Naive B cell (primary cell): ENCODE measurements at regions not wholly inside any gene's neighbourhood (a gene's known extent, or its start where the extent isn't known, plus 50 kb on each side); places are given as distances from the start of the nearest gene placed in this dataset.

ENCODE experiments used
- ATAC-seq, 2 donors: fragments of 150-1000 bp; cut with Tn5 transposase; 2 replicates each; pipeline ENCODE4 v1.10.0; 2021; ENCODE audit warnings: low read depth in 2 of 2, mild to moderate bottlenecking in 2 of 2, moderate library complexity in 2 of 2
- DNase-seq: peaks from one replicate; pipeline ENCODE4 v3.0.0; 2022
- H3K27ac Mint-ChIP-seq, 6 donors: one replicate each; pipeline ENCODE4 v1.8.0; 2020 to 2022; ENCODE audit warnings: mild to moderate bottlenecking in 6 of 6, mixed read lengths in 6 of 6, moderate library complexity in 5 of 6, inconsistent platforms in 2 of 6
- H3K27me3 Mint-ChIP-seq, 3 donors: one replicate each; pipeline ENCODE4 v1.8.0; 2021 to 2022; ENCODE audit warnings: mixed read lengths in 3 of 3, mild to moderate bottlenecking in 1 of 3
- H3K36me3 Mint-ChIP-seq, 2 donors: one replicate each; pipeline ENCODE4 v1.8.0; 2020 to 2022; ENCODE audit warnings: mixed read lengths in 2 of 2, inconsistent platforms in 1 of 2, mild to moderate bottlenecking in 1 of 2
- H3K4me1 Mint-ChIP-seq, 3 donors: one replicate each; pipeline ENCODE4 v1.8.0; 2020 to 2022; ENCODE audit warnings: mixed read lengths in 3 of 3, inconsistent platforms in 1 of 3, mild to moderate bottlenecking in 1 of 3, moderate library complexity in 1 of 3
- H3K4me3 Mint-ChIP-seq, 8 donors: one replicate each; pipeline ENCODE4 v1.8.0; 2020 to 2022; ENCODE audit warnings: mild to moderate bottlenecking in 8 of 8, mixed read lengths in 8 of 8, moderate library complexity in 8 of 8, inconsistent platforms in 2 of 8
- H3K9me3 Mint-ChIP-seq, 7 donors: one replicate each; pipeline ENCODE4 v1.8.0; 2020 to 2022; ENCODE audit warnings: mixed read lengths in 7 of 7, mild to moderate bottlenecking in 5 of 7, inconsistent platforms in 2 of 7, moderate library complexity in 1 of 7

GRCh38 chr17:63305857-63306256 lies 140.2 kb downstream of the CYB561 start:
- peaks cover 0 to 15% (median 13%) of the 10 kb centered on the region in 3 donors for H3K27me3 Mint-ChIP-seq
- peaks cover 7 to 27% (median 17%) of the 10 kb centered on the region in 7 donors for H3K9me3 Mint-ChIP-seq
- H3K4me1 Mint-ChIP-seq: peaks cover 0 to 8% (median 0%) of the 10 kb centered on the region in 3 donors
- peak overlapping the region in 1 of 6 donors; percentile 19 for H3K27ac Mint-ChIP-seq
- H3K36me3 Mint-ChIP-seq: peaks cover 20 to 25% of the 10 kb centered on the region in 2 donors
- DNase-seq (no peak), ATAC-seq (no peak)
- H3K4me3 Mint-ChIP-seq: no peak overlapping the region

- peaks cover 7 to 25% (median 13%) of the 10 kb centered on the region in 7 donors for H3K9me3 Mint-ChIP-seq
- no peak overlapping the region for H3K4me3 Mint-ChIP-seq
- no peak overlapping the region for H3K27ac Mint-ChIP-seq
- peaks cover 0 to 15% (median 11%) of the 10 kb centered on the region in 3 donors for H3K27me3 Mint-ChIP-seq
- ATAC-seq: no peak
- no peak for DNase-seq
- peaks cover 0 to 8% (median 0%) of the 10 kb centered on the region in 3 donors for H3K4me1 Mint-ChIP-seq
- peaks cover 18 to 30% of the 10 kb centered on the region in 2 donors for H3K36me3 Mint-ChIP-seq
Observed at GRCh38 chr17:63306855-63307254, 139.3 kb downstream of the CYB561 start.

GRCh38 chr17:63308272-63308671 lies 137.8 kb downstream of the CYB561 start:
- H3K9me3 Mint-ChIP-seq: peaks cover 4 to 14% (median 9%) of the 10 kb centered on the region in 7 donors
- ATAC-seq (no peak), DNase-seq (no peak)
- peaks cover 0 to 8% (median 0%) of the 10 kb centered on the region in 3 donors for H3K4me1 Mint-ChIP-seq
- peak overlapping the region in 2 of 6 donors; percentile 18 to 47 for H3K27ac Mint-ChIP-seq
- peaks cover 0 to 15% (median 6%) of the 10 kb centered on the region in 3 donors for H3K27me3 Mint-ChIP-seq
- H3K4me3 Mint-ChIP-seq: no peak overlapping the region
- H3K36me3 Mint-ChIP-seq: peaks cover 12 to 24% of the 10 kb centered on the region in 2 donors

- DNase-seq: no peak
- no peak overlapping the region for H3K27ac Mint-ChIP-seq
- H3K4me1 Mint-ChIP-seq: peaks cover 0 to 8% (median 0%) of the 10 kb centered on the region in 3 donors
- no peak for ATAC-seq
- no peak overlapping the region for H3K4me3 Mint-ChIP-seq
- H3K27me3 Mint-ChIP-seq: peaks cover 0 to 8% (median 0%) of the 10 kb centered on the region in 3 donors
- peaks cover 0 to 12% (median 2%) of the 10 kb centered on the region in 7 donors for H3K9me3 Mint-ChIP-seq
- peaks cover 5 to 16% of the 10 kb centered on the region in 2 donors for H3K36me3 Mint-ChIP-seq
Observed at GRCh38 chr17:63309021-63309420, 137.1 kb downstream of the CYB561 start.

- H3K4me1 Mint-ChIP-seq: peaks cover 0 to 4% (median 0%) of the 10 kb centered on the region in 3 donors
- ATAC-seq: no peak
- no peak overlapping the region for H3K27ac Mint-ChIP-seq
- no peak for DNase-seq
- H3K9me3 Mint-ChIP-seq: peaks cover 0 to 7% (median 0%) of the 10 kb centered on the region in 7 donors
- peak overlapping the region in 1 of 8 donors; percentile 63 for H3K4me3 Mint-ChIP-seq
- H3K36me3 Mint-ChIP-seq: peaks cover 14 to 16% of the 10 kb centered on the region in 2 donors
- H3K27me3 Mint-ChIP-seq: no peaks in the 10 kb centered on the region
Observed at GRCh38 chr17:63311416-63311937, 134.6 kb downstream of the CYB561 start.

GRCh38 chr17:63314761-63315160 lies 131.3 kb downstream of the CYB561 start:
- peaks cover 16 to 32% of the 10 kb centered on the region in 2 donors for H3K36me3 Mint-ChIP-seq

GRCh38 chr17:63316100-63316499 lies 130.0 kb downstream of the CYB561 start:
- Mint-ChIP-seq H3K4me3 (no peak overlapping the region), H3K36me3 (peaks cover 18 to 43% of the 10 kb centered on the region in 2 donors), H3K4me1 (no peaks in the 10 kb centered on the region), H3K27ac (no peak overlapping the region), H3K9me3 (peaks cover 0 to 7% (median 0%) of the 10 kb centered on the region in 7 donors), H3K27me3 (no peaks in the 10 kb centered on the region)
- DNase-seq: no peak
- ATAC-seq: no peak

More at GRCh38 chr17:63314761-63315160, 131.3 kb downstream of the CYB561 start:
- DNase-seq: no peak
- Mint-ChIP-seq H3K27me3 (no peaks in the 10 kb centered on the region), H3K9me3 (peaks cover 0 to 7% (median 0%) of the 10 kb centered on the region in 7 donors), H3K4me1 (no peaks in the 10 kb centered on the region), H3K27ac (no peak overlapping the region), H3K4me3 (no peak overlapping the region)
- no peak for ATAC-seq

GRCh38 chr17:63317166-63317840 lies 128.8 kb downstream of the CYB561 start:
- Mint-ChIP-seq H3K4me1 (no peaks in the 10 kb centered on the region), H3K4me3 (no peak overlapping the region), H3K9me3 (no peaks in the 10 kb centered on the region), H3K36me3 (peaks cover 19 to 49% of the 10 kb centered on the region in 2 donors), H3K27me3 (no peaks in the 10 kb centered on the region), H3K27ac (peak overlapping the region in 1 of 6 donors; percentile 63)
- DNase-seq (no peak), ATAC-seq (no peak)

GRCh38 chr17:63325808-63326207 lies 120.3 kb downstream of the CYB561 start:
- ATAC-seq: no peak
- Mint-ChIP-seq H3K36me3 (peaks cover 11 to 16% of the 10 kb centered on the region in 2 donors), H3K4me1 (no peaks in the 10 kb centered on the region), H3K27ac (no peak overlapping the region), H3K27me3 (no peaks in the 10 kb centered on the region), H3K4me3 (no peak overlapping the region), H3K9me3 (no peaks in the 10 kb centered on the region)
- DNase-seq: no peak

GRCh38 chr17:63329876-63330275 lies 116.2 kb downstream of the CYB561 start:
- peaks cover 5 to 25% of the 10 kb centered on the region in 2 donors for H3K36me3 Mint-ChIP-seq
- peak overlapping the region in 1 of 6 donors; percentile 65 for H3K27ac Mint-ChIP-seq

GRCh38 chr17:63331301-63332061 lies 114.6 kb downstream of the CYB561 start:
- Mint-ChIP-seq H3K27me3 (no peaks in the 10 kb centered on the region), H3K4me3 (no peak overlapping the region), H3K27ac (no peak overlapping the region), H3K9me3 (no peaks in the 10 kb centered on the region), H3K4me1 (peaks cover 0 to under 1% (median 0%) of the 10 kb centered on the region in 3 donors), H3K36me3 (peaks cover 5 to 19% of the 10 kb centered on the region in 2 donors)
- DNase-seq (no peak), ATAC-seq (no peak)

More at GRCh38 chr17:63329876-63330275, 116.2 kb downstream of the CYB561 start:
- Mint-ChIP-seq H3K4me1 (no peaks in the 10 kb centered on the region), H3K4me3 (no peak overlapping the region), H3K9me3 (no peaks in the 10 kb centered on the region), H3K27me3 (no peaks in the 10 kb centered on the region)
- ATAC-seq (no peak), DNase-seq (no peak)

- H3K27me3 Mint-ChIP-seq: no peaks in the 10 kb centered on the region
- DNase-seq (no peak), ATAC-seq (no peak)
- H3K4me1 Mint-ChIP-seq: peaks cover 0 to 5% (median 3%) of the 10 kb centered on the region in 3 donors
- H3K36me3 Mint-ChIP-seq: peaks cover 5 to 19% of the 10 kb centered on the region in 2 donors
- H3K27ac Mint-ChIP-seq: peak overlapping the region in 1 of 6 donors; percentile 13
- H3K4me3 Mint-ChIP-seq: no peak overlapping the region
- no peaks in the 10 kb centered on the region for H3K9me3 Mint-ChIP-seq
Observed at GRCh38 chr17:63332286-63332685, 113.8 kb downstream of the CYB561 start.

GRCh38 chr17:63333869-63334268 lies 112.2 kb downstream of the CYB561 start:
- H3K27me3 Mint-ChIP-seq: no peaks in the 10 kb centered on the region
- peaks cover 5 to 19% of the 10 kb centered on the region in 2 donors for H3K36me3 Mint-ChIP-seq
- peaks cover 0 to 5% (median 3%) of the 10 kb centered on the region in 3 donors for H3K4me1 Mint-ChIP-seq
- H3K4me3 Mint-ChIP-seq: no peak overlapping the region
- no peaks in the 10 kb centered on the region for H3K9me3 Mint-ChIP-seq
- no peak for DNase-seq
- no peak for ATAC-seq
- peak overlapping the region in 1 of 6 donors; percentile 2 for H3K27ac Mint-ChIP-seq
